Tibial nerve (tissue), 4 donors: ENCODE measurements at regions not wholly inside any gene's neighbourhood (a gene's known extent, or its start where the extent isn't known, plus 50 kb on each side); places are given as distances from the start of the nearest gene placed in this dataset.
"Not testable (repeated sequence)": the region's sequence is repeated elsewhere in the genome, so short reads cannot be mapped to it uniquely, and the experiment has no call there.

ENCODE experiments used
- DNase-seq, 2 donors: peaks; one replicate each; pipeline ENCODE4 v3.0.0-alpha.2; 2019; ENCODE audit warnings: low spot score in 2 of 2
- H3K27ac ChIP-seq, 4 donors: fragments of 200-600 bp; sonication (generic) in 3 of 4; one replicate each; pipeline ENCODE4 v1.5.1; 2017 to 2019; ENCODE audit warnings: mild to moderate bottlenecking in 1 of 4
- H3K27me3 ChIP-seq, 2 donors: fragments of 200-600 bp; sonication (generic) in 1 of 2; one replicate each; pipeline versions ENCODE4 v1.5.1 to v1.6.0; 2017 to 2019
- H3K36me3 ChIP-seq, 3 donors: fragments of 200-600 bp; sonication (generic); one replicate each; pipeline ENCODE4 v1.5.1; 2018 to 2019
- H3K4me1 ChIP-seq, 4 donors: fragments of 200-600 bp; sonication (generic) in 3 of 4; one replicate each; pipeline ENCODE4 v1.5.1; 2017 to 2019
- H3K4me3 ChIP-seq, 4 donors: fragments of 200-600 bp; sonication (generic) in 3 of 4; one replicate each; pipeline ENCODE4 v1.5.1; 2017 to 2019; ENCODE audit warnings: mild to moderate bottlenecking in 1 of 4, moderate library complexity in 1 of 4
- H3K9me3 ChIP-seq, 4 donors: fragments of 200-600 bp; sonication (generic) in 3 of 4; one replicate each; pipeline ENCODE4 v1.5.1; 2017 to 2019
- EP300 ChIP-seq, 2 donors: sonication (generic); formaldehyde crosslinking; IDR thresholded peaks; one replicate each; pipeline ENCODE4 v1.6.1; 2017; ENCODE audit warnings: antibody characterized with exemption in 2 of 2, mild to moderate bottlenecking in 1 of 2
- POLR2A ChIP-seq, 2 donors: fragments of 450-650 bp; IDR thresholded peaks; one replicate each; pipeline ENCODE4 v1.6.1; 2017; ENCODE audit warnings: antibody characterized with exemption in 2 of 2, mild to moderate bottlenecking in 2 of 2, moderate library complexity in 2 of 2
- WGBS, 2 donors: methylation state at CpG; one replicate each; pipeline ENCODE4 v1.1.5; 2018; 5-methylcytosine and 5-hydroxymethylcytosine counted together
- TF ChIP-seq, protein P1 (sequence below), 5 experiments: fragments of 200-600 bp in 3 of 5; fragments of 450-650 bp in 2 of 5; sonication (generic) in 3 of 5; IDR thresholded peaks; one replicate each; pipeline ENCODE4 v1.5.1; 2016 to 2019; ENCODE audit warnings: antibody characterized with exemption in 5 of 5, mild to moderate bottlenecking in 3 of 5, moderate library complexity in 2 of 5

GRCh38 chr1:190807629-190808028, 330.0 kb upstream of the BRINP3 start:
- no peak overlapping the region for H3K27ac ChIP-seq
- no peaks in the 10 kb centered on the region for H3K4me1 ChIP-seq
- 16 to 41% methylated on average over 1 of the region's 1 CpG for WGBS, 2 donors
- no peaks in the 10 kb centered on the region for H3K36me3 ChIP-seq
- no peak for DNase-seq
- H3K4me3 ChIP-seq = no peak overlapping the region
- H3K9me3 ChIP-seq = no peaks in the 10 kb centered on the region
- no peak for TF ChIP-seq EP300 (IDR thresholded peaks at IDR 0.05)
- TF ChIP-seq POLR2A (IDR thresholded peaks at IDR 0.05) = no peak
- TF ChIP-seq, protein P1, sequence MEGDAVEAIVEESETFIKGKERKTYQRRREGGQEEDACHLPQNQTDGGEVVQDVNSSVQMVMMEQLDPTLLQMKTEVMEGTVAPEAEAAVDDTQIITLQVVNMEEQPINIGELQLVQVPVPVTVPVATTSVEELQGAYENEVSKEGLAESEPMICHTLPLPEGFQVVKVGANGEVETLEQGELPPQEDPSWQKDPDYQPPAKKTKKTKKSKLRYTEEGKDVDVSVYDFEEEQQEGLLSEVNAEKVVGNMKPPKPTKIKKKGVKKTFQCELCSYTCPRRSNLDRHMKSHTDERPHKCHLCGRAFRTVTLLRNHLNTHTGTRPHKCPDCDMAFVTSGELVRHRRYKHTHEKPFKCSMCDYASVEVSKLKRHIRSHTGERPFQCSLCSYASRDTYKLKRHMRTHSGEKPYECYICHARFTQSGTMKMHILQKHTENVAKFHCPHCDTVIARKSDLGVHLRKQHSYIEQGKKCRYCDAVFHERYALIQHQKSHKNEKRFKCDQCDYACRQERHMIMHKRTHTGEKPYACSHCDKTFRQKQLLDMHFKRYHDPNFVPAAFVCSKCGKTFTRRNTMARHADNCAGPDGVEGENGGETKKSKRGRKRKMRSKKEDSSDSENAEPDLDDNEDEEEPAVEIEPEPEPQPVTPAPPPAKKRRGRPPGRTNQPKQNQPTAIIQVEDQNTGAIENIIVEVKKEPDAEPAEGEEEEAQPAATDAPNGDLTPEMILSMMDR (IDR thresholded peaks at IDR 0.05) = no peak
- no peaks in the 10 kb centered on the region for H3K27me3 ChIP-seq

DNA sequence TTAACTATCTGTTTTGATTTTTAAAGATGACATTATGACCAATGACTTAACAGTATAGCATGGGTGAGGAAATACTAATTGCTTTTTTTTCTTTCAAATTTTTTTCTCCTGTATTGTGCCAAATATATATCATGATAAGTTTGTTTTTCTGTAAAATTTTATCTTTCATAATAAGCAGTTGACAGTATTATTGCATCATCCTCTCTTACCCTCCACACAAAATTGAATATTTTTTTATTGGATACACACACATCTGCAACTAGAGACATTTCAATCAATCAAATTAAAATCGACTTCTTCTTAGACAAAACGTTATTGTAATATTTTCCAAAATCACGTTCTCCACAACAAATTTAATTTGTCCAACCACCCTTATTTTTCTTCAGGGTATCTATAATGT, 330.4 kb upstream of the BRINP3 start:
- Histone ChIP-seq H3K9me3 (no peaks in the 10 kb centered on the region), H3K27ac (no peak overlapping the region), H3K4me3 (no peak overlapping the region), H3K27me3 (no peaks in the 10 kb centered on the region), H3K4me1 (no peaks in the 10 kb centered on the region), H3K36me3 (no peaks in the 10 kb centered on the region)
- TF ChIP-seq POLR2A (IDR thresholded peaks at IDR 0.05) (no peak), EP300 (IDR thresholded peaks at IDR 0.05) (no peak)
- TF ChIP-seq, protein P1 (IDR thresholded peaks at IDR 0.05) = no peak
- WGBS, 2 donors = 68 to 83% methylated on average over 3 of the region's 3 CpGs
- DNase-seq = no peak

DNA sequence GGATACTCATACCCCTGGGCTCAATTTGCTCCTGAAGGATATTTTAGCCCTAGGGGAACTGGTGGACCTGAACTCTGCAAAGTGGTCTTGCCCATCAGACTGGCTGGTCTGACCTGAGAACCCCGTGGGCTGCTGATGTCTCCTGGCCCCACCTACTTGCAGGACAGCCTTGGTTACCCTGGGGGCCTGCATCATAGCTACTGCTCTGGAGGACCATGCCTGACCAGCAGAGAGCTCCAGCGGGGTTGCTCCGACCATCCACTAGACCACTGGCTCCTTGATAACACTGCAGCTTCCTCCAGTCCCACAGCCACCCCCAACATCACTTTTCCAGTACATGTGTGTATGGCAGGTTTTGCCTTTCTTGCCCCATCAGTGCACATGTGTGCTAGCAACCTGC, 331.6 kb upstream of the BRINP3 start:
- Histone ChIP-seq H3K9me3 (no peaks in the 10 kb centered on the region), H3K27me3 (no peaks in the 10 kb centered on the region), H3K4me1 (no peaks in the 10 kb centered on the region), H3K36me3 (no peaks in the 10 kb centered on the region), H3K4me3 (no peak overlapping the region), H3K27ac (no peak overlapping the region)
- 90 to 97% methylated on average over 3 of the region's 3 CpGs for WGBS, 2 donors
- DNase-seq = no peak
- TF ChIP-seq, protein P1 (IDR thresholded peaks at IDR 0.05) = no peak
- TF ChIP-seq EP300 (IDR thresholded peaks at IDR 0.05) = no peak
- TF ChIP-seq POLR2A (IDR thresholded peaks at IDR 0.05) = no peak

DNA sequence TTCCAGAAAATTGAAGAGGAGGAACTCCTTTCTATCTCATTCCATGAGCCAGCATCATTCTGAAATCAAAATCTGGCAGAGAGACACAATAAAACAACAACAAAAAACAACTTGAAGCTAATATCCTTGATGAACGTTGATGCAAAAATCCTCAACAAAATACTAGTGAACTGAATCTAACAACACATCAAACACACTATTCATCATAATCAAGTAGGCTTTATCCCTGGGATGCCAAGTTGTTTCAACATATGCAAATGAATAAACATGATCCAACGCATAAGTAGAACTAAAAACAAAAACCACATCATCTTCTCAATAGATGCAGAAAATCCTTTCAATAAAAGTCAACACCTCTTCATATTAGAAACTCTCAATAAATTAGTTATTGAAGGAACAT, 335.3 kb upstream of the BRINP3 start:
- no peak for DNase-seq
- WGBS, 2 donors = 59 to 63% methylated on average over 2 of the region's 2 CpGs
- Histone ChIP-seq H3K27ac (no peak overlapping the region), H3K36me3 (no peaks in the 10 kb centered on the region), H3K4me3 (no peak overlapping the region), H3K27me3 (no peaks in the 10 kb centered on the region), H3K4me1 (no peaks in the 10 kb centered on the region), H3K9me3 (no peaks in the 10 kb centered on the region)
- TF ChIP-seq POLR2A (IDR thresholded peaks at IDR 0.05) (no peak), EP300 (IDR thresholded peaks at IDR 0.05) (no peak)
- TF ChIP-seq, protein P1 (IDR thresholded peaks at IDR 0.05) = no peak

- no peak overlapping the region for H3K27ac ChIP-seq
- no peaks in the 10 kb centered on the region for H3K36me3 ChIP-seq
- peaks cover 0 to 3% (median 0%) of the 10 kb centered on the region in 4 donors for H3K9me3 ChIP-seq
- no peak for TF ChIP-seq EP300 (IDR thresholded peaks at IDR 0.05)
- no peak for DNase-seq
- no peak overlapping the region for H3K4me3 ChIP-seq
- no peaks in the 10 kb centered on the region for H3K27me3 ChIP-seq
- H3K4me1 ChIP-seq = no peaks in the 10 kb centered on the region
These were observed 354.8 kb upstream of the BRINP3 start for GRCh38 chr1:190832511-190832910.

DNA sequence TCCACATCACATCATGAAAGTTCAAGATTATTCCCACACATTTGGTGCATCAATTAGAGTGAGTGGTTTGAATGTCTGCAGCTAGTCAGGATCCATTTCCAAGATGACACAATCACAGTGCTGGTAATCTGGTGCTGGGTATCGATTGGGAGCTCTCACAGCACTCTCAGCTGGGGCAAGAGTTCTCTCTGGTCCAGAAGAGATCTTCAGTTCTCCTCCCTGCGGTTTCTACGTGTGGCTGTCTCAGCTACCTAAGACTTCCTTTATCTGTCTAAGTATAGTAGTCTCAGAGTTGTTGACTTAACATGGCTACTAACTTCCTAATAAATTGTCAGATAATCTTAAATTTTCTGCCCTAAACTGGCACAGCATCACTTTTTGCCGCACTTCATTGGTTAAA, 358.0 kb upstream of the BRINP3 start:
- no peak overlapping the region for H3K27ac ChIP-seq
- no peaks in the 10 kb centered on the region for H3K27me3 ChIP-seq
- H3K4me1 ChIP-seq = no peaks in the 10 kb centered on the region
- H3K36me3 ChIP-seq = no peaks in the 10 kb centered on the region
- WGBS, 2 donors = 85 to 89% methylated on average over 4 of the region's 4 CpGs
- H3K4me3 ChIP-seq = no peak overlapping the region
- TF ChIP-seq, protein P1 (IDR thresholded peaks at IDR 0.05) = no peak
- TF ChIP-seq POLR2A (IDR thresholded peaks at IDR 0.05) = no peak
- no peak for TF ChIP-seq EP300 (IDR thresholded peaks at IDR 0.05)
- H3K9me3 ChIP-seq = no peaks in the 10 kb centered on the region
- DNase-seq = no peak

- DNase-seq, H3K36me3 ChIP-seq, H3K27ac ChIP-seq, H3K9me3 ChIP-seq, H3K27me3 ChIP-seq, H3K4me3 ChIP-seq, H3K4me1 ChIP-seq: not testable (repeated sequence)
- 93 to 95% methylated on average over 21 of the region's 21 CpGs for WGBS, 2 donors
These were observed 359.5 kb upstream of the BRINP3 start for GRCh38 chr1:190837200-190837599.
